ENCODE measurements at regions not wholly inside any gene's neighbourhood (a gene's known extent, or its start where the extent isn't known, plus 50 kb on each side); places are given as distances from the start of the nearest gene placed in this dataset.

GRCh38 chr5:23013395-23013998 lies 160.4 kb upstream of the CDH12 start:
- TF ChIP-seq POLR2A (IDR thresholded peaks at IDR 0.05) (no peak), EP300 (IDR thresholded peaks at IDR 0.05) (no peak)
- TF ChIP-seq, protein P1, sequence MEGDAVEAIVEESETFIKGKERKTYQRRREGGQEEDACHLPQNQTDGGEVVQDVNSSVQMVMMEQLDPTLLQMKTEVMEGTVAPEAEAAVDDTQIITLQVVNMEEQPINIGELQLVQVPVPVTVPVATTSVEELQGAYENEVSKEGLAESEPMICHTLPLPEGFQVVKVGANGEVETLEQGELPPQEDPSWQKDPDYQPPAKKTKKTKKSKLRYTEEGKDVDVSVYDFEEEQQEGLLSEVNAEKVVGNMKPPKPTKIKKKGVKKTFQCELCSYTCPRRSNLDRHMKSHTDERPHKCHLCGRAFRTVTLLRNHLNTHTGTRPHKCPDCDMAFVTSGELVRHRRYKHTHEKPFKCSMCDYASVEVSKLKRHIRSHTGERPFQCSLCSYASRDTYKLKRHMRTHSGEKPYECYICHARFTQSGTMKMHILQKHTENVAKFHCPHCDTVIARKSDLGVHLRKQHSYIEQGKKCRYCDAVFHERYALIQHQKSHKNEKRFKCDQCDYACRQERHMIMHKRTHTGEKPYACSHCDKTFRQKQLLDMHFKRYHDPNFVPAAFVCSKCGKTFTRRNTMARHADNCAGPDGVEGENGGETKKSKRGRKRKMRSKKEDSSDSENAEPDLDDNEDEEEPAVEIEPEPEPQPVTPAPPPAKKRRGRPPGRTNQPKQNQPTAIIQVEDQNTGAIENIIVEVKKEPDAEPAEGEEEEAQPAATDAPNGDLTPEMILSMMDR (IDR thresholded peaks at IDR 0.05): no peak
- H3K4me3 ChIP-seq: peak overlapping the region in 3 of 4 donors; percentile 1 to 36 (median 35)

DNA sequence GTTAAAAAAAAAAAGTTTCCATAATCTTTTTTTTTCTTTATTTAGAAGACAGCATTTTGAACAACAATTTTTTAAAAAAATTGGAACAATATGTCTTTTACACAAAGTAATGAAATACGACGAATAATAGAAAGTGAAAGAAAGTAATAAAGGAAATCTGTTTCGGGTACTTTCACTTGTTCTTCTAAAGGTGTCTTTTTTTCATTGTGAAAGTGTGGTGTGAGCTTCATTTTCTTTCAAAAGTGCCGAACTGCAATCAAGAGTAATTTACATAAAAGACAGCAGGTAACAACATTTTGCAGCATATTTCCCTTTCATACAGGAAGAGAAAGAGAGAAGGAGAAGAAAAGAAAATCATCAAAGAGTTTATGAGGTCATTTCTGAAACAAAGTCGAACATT lies 159.7 kb upstream of the CDH12 start:
- 35 to 45% methylated on average over 5 of the region's 5 CpGs for WGBS, 2 donors

More at GRCh38 chr5:23013395-23013998, 160.4 kb upstream of the CDH12 start:
- no peaks in the 10 kb centered on the region for H3K36me3 ChIP-seq
- WGBS, 2 donors: 47 to 52% methylated on average over 4 of the region's 4 CpGs
- H3K4me1 ChIP-seq: no peaks in the 10 kb centered on the region
- no peak for DNase-seq (ENCODE audit: low spot score in 2 of 2)
- H3K9me3 ChIP-seq: no peaks in the 10 kb centered on the region
- no peaks in the 10 kb centered on the region for H3K27me3 ChIP-seq
- H3K27ac ChIP-seq: peak overlapping the region in 1 of 4 donors; percentile 31

DNA sequence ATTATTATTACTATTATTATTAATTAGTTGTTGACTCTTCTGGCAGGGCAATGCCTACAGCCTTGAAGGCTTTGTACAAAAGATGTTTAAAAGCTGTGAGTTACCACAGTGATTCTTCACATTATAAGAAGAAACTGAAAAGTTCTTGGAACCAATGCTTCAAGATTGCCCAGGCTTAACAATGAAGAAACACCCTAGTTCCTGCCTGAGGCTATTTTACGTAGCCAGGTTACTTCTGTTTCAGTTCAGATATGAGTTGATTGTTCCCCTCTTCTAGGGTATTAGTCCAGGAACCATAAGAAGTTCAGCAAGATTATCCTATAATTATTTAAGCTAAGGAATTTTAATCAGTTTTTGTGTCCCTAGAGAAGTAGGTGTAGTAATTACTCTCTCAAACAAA lies 154.6 kb upstream of the CDH12 start:
- H3K4me3 ChIP-seq: no peak overlapping the region
- H3K36me3 ChIP-seq: no peaks in the 10 kb centered on the region
- no peaks in the 10 kb centered on the region for H3K4me1 ChIP-seq
- TF ChIP-seq EP300 (IDR thresholded peaks at IDR 0.05): no peak
- TF ChIP-seq, protein P1 (IDR thresholded peaks at IDR 0.05): no peak
- no peak for TF ChIP-seq POLR2A (IDR thresholded peaks at IDR 0.05)
- no peak overlapping the region for H3K27ac ChIP-seq
- WGBS, 2 donors: 72 to 91% methylated on average over 1 of the region's 1 CpG
- H3K27me3 ChIP-seq: no peaks in the 10 kb centered on the region
- DNase-seq (ENCODE audit: low spot score in 2 of 2): no peak
- H3K9me3 ChIP-seq: no peaks in the 10 kb centered on the region

More for the DNA sequence above, 159.7 kb upstream of the CDH12 start:
- no peak for TF ChIP-seq POLR2A (IDR thresholded peaks at IDR 0.05)
- TF ChIP-seq EP300 (IDR thresholded peaks at IDR 0.05): no peak
- TF ChIP-seq, protein P1 (IDR thresholded peaks at IDR 0.05): no peak
- H3K27ac ChIP-seq: peak overlapping the region in 1 of 4 donors; percentile 31
- no peaks in the 10 kb centered on the region for H3K36me3 ChIP-seq
- no peaks in the 10 kb centered on the region for H3K27me3 ChIP-seq
- no peak for DNase-seq (ENCODE audit: low spot score in 2 of 2)
- no peaks in the 10 kb centered on the region for H3K9me3 ChIP-seq
- peak overlapping the region in 3 of 4 donors; percentile 1 to 36 (median 35) for H3K4me3 ChIP-seq
- H3K4me1 ChIP-seq: no peaks in the 10 kb centered on the region

- Histone ChIP-seq H3K36me3 (no peaks in the 10 kb centered on the region), H3K4me3 (no peak overlapping the region), H3K9me3 (no peaks in the 10 kb centered on the region), H3K27me3 (no peaks in the 10 kb centered on the region), H3K4me1 (no peaks in the 10 kb centered on the region), H3K27ac (no peak overlapping the region)
- TF ChIP-seq EP300 (IDR thresholded peaks at IDR 0.05) (no peak), POLR2A (IDR thresholded peaks at IDR 0.05) (no peak)
- TF ChIP-seq, protein P1 (IDR thresholded peaks at IDR 0.05): no peak
- 79 to 89% methylated on average over 1 of the region's 1 CpG for WGBS, 2 donors
- no peak for DNase-seq (ENCODE audit: low spot score in 2 of 2)
These were observed 154.1 kb upstream of the CDH12 start for GRCh38 chr5:23007236-23007635.

DNA sequence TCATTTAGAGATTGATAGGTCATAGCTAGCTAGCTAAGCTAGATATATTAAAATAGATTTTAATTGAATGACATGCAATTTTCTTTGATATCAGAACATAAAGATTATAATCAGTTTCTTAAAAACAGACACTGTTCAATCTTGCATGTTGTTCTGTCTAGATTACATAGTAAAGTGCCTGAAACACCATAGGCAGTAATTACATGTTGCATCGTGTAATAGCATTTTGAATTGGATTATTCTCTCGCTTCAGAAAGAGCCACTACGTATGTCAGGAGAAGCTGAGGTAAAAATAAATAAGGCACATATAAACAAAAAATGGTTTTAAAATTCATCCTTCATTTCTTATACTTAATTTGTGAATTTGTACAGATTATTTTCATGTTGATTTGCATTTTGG lies 148.0 kb upstream of the CDH12 start:
- TF ChIP-seq EP300 (IDR thresholded peaks at IDR 0.05): no peak
- TF ChIP-seq POLR2A (IDR thresholded peaks at IDR 0.05): no peak
- TF ChIP-seq, protein P1 (IDR thresholded peaks at IDR 0.05): no peak
- 90 to 93% methylated on average over 3 of the region's 3 CpGs for WGBS, 2 donors

More for the DNA sequence above, 148.0 kb upstream of the CDH12 start:
- Histone ChIP-seq H3K27me3 (no peaks in the 10 kb centered on the region), H3K27ac (no peak overlapping the region), H3K9me3 (no peaks in the 10 kb centered on the region), H3K4me3 (no peak overlapping the region), H3K36me3 (no peaks in the 10 kb centered on the region), H3K4me1 (no peaks in the 10 kb centered on the region)
- no peak for DNase-seq (ENCODE audit: low spot score in 2 of 2)
